ENCODE measurements at regions not wholly inside any gene's neighbourhood (a gene's known extent, or its start where the extent isn't known, plus 50 kb on each side); places are given as distances from the start of the nearest gene placed in this dataset.

DNA sequence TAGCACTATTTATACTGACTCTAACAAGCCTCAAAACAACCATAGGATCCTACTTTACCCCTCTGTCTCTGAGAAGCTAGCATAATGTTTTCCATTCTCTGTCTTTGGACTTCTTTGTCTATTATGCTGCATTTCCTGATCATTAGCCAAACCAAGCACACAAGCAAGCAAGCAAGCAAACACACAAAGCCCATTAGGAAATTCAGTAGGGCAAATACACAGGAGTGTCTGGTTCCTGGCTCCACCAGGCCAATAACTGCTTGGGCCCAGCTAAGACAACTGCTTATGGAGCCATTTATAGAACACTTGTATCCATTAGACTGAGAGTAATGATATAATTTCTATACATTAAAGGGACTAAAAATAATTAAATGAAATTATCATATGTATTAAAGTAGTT lies 952.9 kb upstream of the EPHA7 start:
- Mint-ChIP-seq H3K4me1 (no peaks in the 10 kb centered on the region), H3K4me3 (no peak overlapping the region), H3K27ac (no peak overlapping the region), H3K27me3 (ENCODE audit: low read depth) (no peaks in the 10 kb centered on the region), H3K36me3 (no peaks in the 10 kb centered on the region), H3K9me3 (no peaks in the 10 kb centered on the region)
- TF ChIP-seq, protein P1, sequence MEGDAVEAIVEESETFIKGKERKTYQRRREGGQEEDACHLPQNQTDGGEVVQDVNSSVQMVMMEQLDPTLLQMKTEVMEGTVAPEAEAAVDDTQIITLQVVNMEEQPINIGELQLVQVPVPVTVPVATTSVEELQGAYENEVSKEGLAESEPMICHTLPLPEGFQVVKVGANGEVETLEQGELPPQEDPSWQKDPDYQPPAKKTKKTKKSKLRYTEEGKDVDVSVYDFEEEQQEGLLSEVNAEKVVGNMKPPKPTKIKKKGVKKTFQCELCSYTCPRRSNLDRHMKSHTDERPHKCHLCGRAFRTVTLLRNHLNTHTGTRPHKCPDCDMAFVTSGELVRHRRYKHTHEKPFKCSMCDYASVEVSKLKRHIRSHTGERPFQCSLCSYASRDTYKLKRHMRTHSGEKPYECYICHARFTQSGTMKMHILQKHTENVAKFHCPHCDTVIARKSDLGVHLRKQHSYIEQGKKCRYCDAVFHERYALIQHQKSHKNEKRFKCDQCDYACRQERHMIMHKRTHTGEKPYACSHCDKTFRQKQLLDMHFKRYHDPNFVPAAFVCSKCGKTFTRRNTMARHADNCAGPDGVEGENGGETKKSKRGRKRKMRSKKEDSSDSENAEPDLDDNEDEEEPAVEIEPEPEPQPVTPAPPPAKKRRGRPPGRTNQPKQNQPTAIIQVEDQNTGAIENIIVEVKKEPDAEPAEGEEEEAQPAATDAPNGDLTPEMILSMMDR (IDR thresholded peaks at IDR 0.05; ENCODE audit: unreplicated experiment): no peak
- no peak for DNase-seq (ENCODE audit: low spot score in 2 of 2, unreplicated experiment in 2 of 2)

DNA sequence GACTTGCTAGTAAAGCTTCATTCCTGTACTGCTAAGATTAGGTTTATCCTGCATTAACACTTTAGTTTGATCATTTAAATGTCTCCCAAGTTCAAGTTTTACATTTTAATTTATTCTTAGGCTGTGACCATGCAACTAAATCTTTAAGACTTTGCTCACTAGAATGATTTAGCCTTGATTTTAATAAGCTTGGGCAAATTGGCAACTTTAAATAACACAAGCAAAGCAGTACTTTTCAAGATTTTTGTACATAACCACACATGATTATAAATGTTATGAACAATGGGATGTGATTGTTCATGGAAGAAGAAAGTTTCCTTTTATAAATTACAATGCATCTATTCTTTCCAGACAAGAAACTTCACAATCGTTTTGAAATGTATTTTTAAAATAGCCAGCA lies 948.0 kb upstream of the EPHA7 start:
- Mint-ChIP-seq H3K4me3 (no peak overlapping the region), H3K27me3 (ENCODE audit: low read depth) (no peaks in the 10 kb centered on the region), H3K36me3 (no peaks in the 10 kb centered on the region), H3K9me3 (no peaks in the 10 kb centered on the region), H3K27ac (no peak overlapping the region), H3K4me1 (no peaks in the 10 kb centered on the region)
- DNase-seq (ENCODE audit: low spot score in 2 of 2, unreplicated experiment in 2 of 2): no peak
- TF ChIP-seq, protein P1 (IDR thresholded peaks at IDR 0.05; ENCODE audit: unreplicated experiment): no peak

- no peak for DNase-seq (ENCODE audit: low spot score in 2 of 2, unreplicated experiment in 2 of 2)
- no peaks in the 10 kb centered on the region for H3K4me1 Mint-ChIP-seq
- no peaks in the 10 kb centered on the region for H3K36me3 Mint-ChIP-seq
- no peak overlapping the region for H3K27ac Mint-ChIP-seq
- H3K27me3 Mint-ChIP-seq (ENCODE audit: low read depth): no peaks in the 10 kb centered on the region
- TF ChIP-seq, protein P1 (IDR thresholded peaks at IDR 0.05; ENCODE audit: unreplicated experiment): no peak
- no peaks in the 10 kb centered on the region for H3K9me3 Mint-ChIP-seq
- H3K4me3 Mint-ChIP-seq: no peak overlapping the region
These were observed 942.9 kb upstream of the EPHA7 start for GRCh38 chr6:94362061-94362864.

GRCh38 chr6:94361304-94362060 lies 942.1 kb upstream of the EPHA7 start:
- H3K36me3 Mint-ChIP-seq: no peaks in the 10 kb centered on the region
- no peaks in the 10 kb centered on the region for H3K4me1 Mint-ChIP-seq
- no peak for DNase-seq (ENCODE audit: low spot score in 2 of 2, unreplicated experiment in 2 of 2)
- H3K9me3 Mint-ChIP-seq: no peaks in the 10 kb centered on the region
- no peaks in the 10 kb centered on the region for H3K27me3 Mint-ChIP-seq (ENCODE audit: low read depth)
- no peak overlapping the region for H3K4me3 Mint-ChIP-seq
- H3K27ac Mint-ChIP-seq: no peak overlapping the region
- TF ChIP-seq, protein P1 (IDR thresholded peaks at IDR 0.05; ENCODE audit: unreplicated experiment): no peak

GRCh38 chr6:94357381-94357980 lies 938.1 kb upstream of the EPHA7 start:
- Mint-ChIP-seq H3K9me3 (no peaks in the 10 kb centered on the region), H3K27ac (no peak overlapping the region)

More at GRCh38 chr6:94357381-94357980, 938.1 kb upstream of the EPHA7 start:
- no peak for DNase-seq (ENCODE audit: low spot score in 2 of 2, unreplicated experiment in 2 of 2)
- H3K4me1 Mint-ChIP-seq: no peaks in the 10 kb centered on the region
- no peaks in the 10 kb centered on the region for H3K36me3 Mint-ChIP-seq
- no peak overlapping the region for H3K4me3 Mint-ChIP-seq
- TF ChIP-seq, protein P1 (IDR thresholded peaks at IDR 0.05; ENCODE audit: unreplicated experiment): no peak
- no peaks in the 10 kb centered on the region for H3K27me3 Mint-ChIP-seq (ENCODE audit: low read depth)
